Fibroblast of villous mesenchyme (primary cell): ENCODE measurements at regions not wholly inside any gene's neighbourhood (a gene's known extent, or its start where the extent isn't known, plus 50 kb on each side); places are given as distances from the start of the nearest gene placed in this dataset.

Experiments
- DNase-seq: peaks from one replicate; pipeline ENCODE4 v3.0.0-alpha.2; 2010; ENCODE audit warnings: low read depth
- H3K4me3 ChIP-seq: 2 replicates; pipeline ENCODE4 v1.5.1; 2011; ENCODE audit warnings: low read depth, mild to moderate bottlenecking, low read length
- TF ChIP-seq, protein P1 (sequence below): IDR thresholded peaks from 2 replicates; pipeline ENCODE4 v1.5.1; 2012; ENCODE audit warnings: low read depth, mild to moderate bottlenecking, low read length; ENCODE audit not compliant: insufficient read depth

DNA sequence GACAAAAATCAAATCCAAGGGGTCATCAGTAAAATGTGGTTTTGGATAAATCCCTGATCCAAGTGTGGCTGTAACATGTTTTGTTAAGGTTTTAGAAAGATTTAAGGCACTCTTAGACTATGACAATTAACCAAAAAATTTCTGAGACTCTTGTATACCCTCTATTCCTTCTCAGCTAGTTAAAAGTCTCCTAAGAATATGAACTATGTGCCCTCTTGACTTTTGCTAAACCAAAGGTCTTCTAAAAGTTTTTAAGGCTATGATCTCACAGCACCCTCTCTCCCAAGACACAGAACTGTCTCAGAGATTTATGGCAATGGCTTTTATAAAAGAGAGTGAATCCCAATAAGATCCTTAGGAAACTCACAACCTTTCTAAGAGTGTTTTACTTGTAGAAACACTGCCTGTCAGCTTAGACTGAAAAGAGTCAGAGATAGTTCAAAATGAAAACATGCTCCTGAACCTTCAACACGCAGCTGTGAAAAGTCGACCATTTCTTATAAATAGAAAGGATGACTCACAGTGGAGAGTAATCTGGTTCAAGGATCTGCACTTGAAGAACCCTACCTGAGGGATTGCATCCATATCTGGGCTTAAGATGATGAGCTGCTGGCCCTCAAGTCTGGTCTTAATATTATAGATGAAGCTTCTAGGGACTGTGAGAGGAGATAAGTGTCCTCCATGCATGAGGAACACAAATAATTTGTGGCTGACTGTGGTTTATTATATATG lies 388.4 kb upstream of the GJE1 start:
- DNase-seq: peak; percentile 10
- TF ChIP-seq, protein P1, sequence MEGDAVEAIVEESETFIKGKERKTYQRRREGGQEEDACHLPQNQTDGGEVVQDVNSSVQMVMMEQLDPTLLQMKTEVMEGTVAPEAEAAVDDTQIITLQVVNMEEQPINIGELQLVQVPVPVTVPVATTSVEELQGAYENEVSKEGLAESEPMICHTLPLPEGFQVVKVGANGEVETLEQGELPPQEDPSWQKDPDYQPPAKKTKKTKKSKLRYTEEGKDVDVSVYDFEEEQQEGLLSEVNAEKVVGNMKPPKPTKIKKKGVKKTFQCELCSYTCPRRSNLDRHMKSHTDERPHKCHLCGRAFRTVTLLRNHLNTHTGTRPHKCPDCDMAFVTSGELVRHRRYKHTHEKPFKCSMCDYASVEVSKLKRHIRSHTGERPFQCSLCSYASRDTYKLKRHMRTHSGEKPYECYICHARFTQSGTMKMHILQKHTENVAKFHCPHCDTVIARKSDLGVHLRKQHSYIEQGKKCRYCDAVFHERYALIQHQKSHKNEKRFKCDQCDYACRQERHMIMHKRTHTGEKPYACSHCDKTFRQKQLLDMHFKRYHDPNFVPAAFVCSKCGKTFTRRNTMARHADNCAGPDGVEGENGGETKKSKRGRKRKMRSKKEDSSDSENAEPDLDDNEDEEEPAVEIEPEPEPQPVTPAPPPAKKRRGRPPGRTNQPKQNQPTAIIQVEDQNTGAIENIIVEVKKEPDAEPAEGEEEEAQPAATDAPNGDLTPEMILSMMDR: no peak
- no peak overlapping the region for H3K4me3 ChIP-seq

DNA sequence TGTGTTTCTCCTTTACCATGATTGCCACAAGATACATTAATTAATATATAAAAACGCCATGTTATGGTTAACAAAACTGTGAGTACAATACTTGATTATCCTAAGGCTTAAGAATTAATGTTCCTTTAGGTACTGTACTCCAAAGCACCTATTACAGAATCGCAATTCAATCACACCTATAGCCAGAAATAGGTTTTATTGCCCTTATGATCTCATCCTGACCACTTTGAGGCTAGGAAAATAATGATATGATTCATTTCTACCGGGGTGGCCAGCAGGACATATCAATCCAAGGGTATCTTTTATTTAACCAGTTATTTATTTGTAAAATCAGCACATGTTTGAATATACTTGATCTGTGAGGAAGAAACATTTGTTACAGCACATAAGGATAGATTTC lies 396.6 kb upstream of the GJE1 start:
- no peak for DNase-seq
- H3K4me3 ChIP-seq: no peak overlapping the region
- TF ChIP-seq, protein P1: no peak

DNA sequence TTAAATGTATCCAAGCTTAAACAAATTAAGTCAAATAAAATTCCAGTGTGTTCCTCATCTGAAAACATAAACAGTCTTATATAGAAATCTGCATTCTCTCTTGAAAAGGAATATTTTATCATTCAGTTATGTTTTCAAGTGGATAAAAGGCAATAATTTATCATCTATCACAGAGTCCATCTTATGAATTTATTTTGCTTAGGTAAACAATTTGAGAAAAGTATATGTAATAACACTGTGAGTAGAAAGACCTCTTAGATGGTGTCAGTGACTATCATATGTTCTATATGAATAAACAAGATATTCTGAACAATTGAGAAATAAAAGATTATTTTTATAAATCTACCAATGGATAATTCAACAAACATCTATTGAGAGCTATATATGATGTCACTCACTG lies 397.6 kb upstream of the GJE1 start:
- H3K4me3 ChIP-seq: no peak overlapping the region
- no peak for DNase-seq
- TF ChIP-seq, protein P1: no peak

DNA sequence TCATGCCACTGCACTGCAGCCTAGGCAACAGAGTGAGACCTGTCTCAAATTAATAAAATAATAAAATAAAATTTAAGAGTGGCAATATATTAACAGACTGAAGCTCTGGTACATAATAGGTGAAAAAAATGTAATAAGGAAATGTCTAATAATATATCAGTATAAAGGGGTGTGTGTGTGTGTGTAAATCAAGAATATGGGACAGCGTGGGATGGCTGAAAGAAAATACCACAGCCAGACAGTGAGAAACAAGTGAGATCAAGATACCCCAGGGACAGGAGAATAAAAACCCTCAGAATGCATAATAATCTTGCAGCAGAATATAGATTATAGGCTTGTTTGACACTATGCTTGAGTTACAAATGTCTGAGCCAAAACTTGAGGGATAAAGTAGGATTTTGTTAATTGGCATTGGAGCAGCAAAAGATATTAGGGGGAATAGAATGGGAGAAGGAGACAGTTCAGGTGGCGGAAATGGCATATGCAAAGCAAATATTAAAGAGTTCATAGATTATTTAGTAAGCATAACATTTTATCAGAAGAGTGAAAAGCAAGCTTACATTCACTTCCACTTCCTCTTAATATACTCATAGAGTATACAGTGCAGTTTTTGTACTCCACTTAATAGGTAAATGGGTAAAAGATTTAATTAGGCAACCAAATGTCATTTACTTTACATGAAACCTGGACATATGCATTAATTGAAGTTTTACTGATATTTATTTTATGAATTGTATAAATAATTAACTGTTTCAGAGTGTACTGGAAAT lies 398.5 kb upstream of the GJE1 start:
- TF ChIP-seq, protein P1: no peak
- DNase-seq: no peak
- H3K4me3 ChIP-seq: no peak overlapping the region

DNA sequence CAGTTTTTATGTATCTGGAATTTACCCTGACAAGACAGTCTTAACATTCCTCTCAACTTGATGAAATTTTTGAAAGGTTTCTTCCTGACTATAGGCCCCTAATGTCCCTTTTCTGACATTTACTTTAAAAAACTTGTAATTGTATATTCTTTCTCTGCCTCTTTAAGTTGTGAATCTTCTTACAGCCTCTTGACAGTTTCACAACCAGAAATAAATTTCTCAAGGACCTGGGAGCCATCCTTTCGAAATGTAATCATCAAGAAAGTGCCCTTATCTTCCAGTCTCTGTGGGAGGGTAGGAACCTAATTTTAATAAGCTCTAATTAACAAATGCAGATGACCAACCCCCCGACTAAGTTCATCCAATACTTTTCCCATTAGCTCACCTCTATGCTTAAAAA lies 403.6 kb upstream of the GJE1 start:
- no peak overlapping the region for H3K4me3 ChIP-seq
- peak; percentile 20 for DNase-seq

DNA sequence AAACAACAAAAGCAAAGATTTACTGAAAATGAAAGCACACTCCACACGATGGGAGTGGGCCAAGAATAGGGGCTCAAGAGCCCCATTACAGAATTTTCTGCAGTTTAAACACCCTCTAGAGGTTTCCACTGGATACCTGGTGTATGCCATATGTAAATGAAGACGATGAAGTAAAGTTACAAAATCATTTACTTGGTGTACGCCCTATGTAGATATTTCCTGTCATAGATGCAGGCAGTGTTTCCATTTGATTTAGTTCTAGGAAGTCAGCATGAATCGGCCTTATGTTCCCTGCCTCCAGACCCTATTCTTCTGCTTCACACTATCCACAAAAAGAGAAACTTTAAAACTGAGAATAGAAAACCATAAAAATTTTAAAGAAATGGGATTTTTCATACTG lies 404.4 kb upstream of the GJE1 start:
- peak; percentile 6 for DNase-seq
- TF ChIP-seq, protein P1: no peak
- H3K4me3 ChIP-seq: peak overlapping the region; percentile 20

More for the DNA sequence above, 403.6 kb upstream of the GJE1 start:
- TF ChIP-seq, protein P1: no peak

DNA sequence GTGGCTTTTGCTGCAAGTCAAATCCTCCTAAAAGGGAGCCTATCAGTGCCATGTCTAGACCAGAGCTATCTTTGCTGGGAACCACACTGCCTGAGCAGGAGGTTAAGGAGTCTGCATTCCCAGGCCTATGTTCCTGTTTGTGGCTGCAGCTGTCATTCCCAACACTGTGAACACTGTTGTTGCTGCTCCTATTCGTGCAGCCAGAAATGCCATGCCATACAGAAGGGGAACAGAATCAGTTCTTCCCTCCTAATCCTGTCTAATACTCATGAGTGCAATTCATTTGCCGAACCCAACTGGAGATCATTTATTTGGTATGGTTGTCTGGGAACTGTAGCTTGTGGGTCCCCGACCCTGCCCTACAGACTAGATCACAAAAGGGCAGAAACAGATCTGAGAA lies 406.5 kb upstream of the GJE1 start:
- TF ChIP-seq, protein P1: no peak
- peak; percentile 10 for DNase-seq
- no peak overlapping the region for H3K4me3 ChIP-seq
